Neural cell (in vitro differentiated cells): ENCODE measurements at regions not wholly inside any gene's neighbourhood (a gene's known extent, or its start where the extent isn't known, plus 50 kb on each side); places are given as distances from the start of the nearest gene placed in this dataset.

Source experiments
- H2AFZ ChIP-seq: fragments of 200-600, 300-800 bp; sonication (generic), shearing (Covaris generic); 2 replicates; pipeline ENCODE4 v1.6.0; 2014; ENCODE audit warnings: low read depth, mild to moderate bottlenecking, antibody characterized with exemption, low read length, moderate library complexity
- H3F3A ChIP-seq: fragments of 200-600 bp; shearing (Covaris generic); 2 replicates; pipeline ENCODE4 v1.6.1; 2016; ENCODE audit warnings: mild to moderate bottlenecking, moderate library complexity, mixed read lengths, antibody characterized with exemption, low read length; ENCODE audit not compliant: insufficient read depth, poor library complexity, severe bottlenecking
- H3K27ac ChIP-seq: fragments of 200-600, 300-800 bp; sonication (generic), shearing (Covaris generic); 2 replicates; pipeline ENCODE4 v1.5.1; 2014; ENCODE audit warnings: mild to moderate bottlenecking, low read length, moderate library complexity
- H3K27me3 ChIP-seq: fragments of 300-800, 200-600 bp; sonication (generic), shearing (Covaris generic); 2 replicates; pipeline ENCODE4 v1.6.0; 2014; ENCODE audit warnings: mild to moderate bottlenecking, low read depth, low read length, moderate library complexity; ENCODE audit not compliant: insufficient read depth
- H3K36me3 ChIP-seq: fragments of 300-800, 200-600 bp; sonication (generic), shearing (Covaris generic); 2 replicates; pipeline ENCODE4 v1.5.1; 2014; ENCODE audit warnings: mild to moderate bottlenecking, antibody characterized with exemption, low read length, moderate library complexity; ENCODE audit not compliant: insufficient read depth
- H3K4me2 ChIP-seq: fragments of 300-800, 200-600 bp; sonication (generic), shearing (Covaris generic); 2 replicates; pipeline ENCODE4 v1.6.0; 2014; ENCODE audit warnings: mild to moderate bottlenecking, low read length
- H3K4me3 ChIP-seq: fragments of 300-800, 200-600 bp; sonication (generic), shearing (Covaris generic); 2 replicates; pipeline ENCODE4 v1.5.1; 2014; ENCODE audit warnings: mild to moderate bottlenecking, low read length, moderate library complexity
- H3K79me2 ChIP-seq: fragments of 200-600 bp; shearing (Covaris generic); replicated peaks from 2 replicates; pipeline ENCODE4 v1.6.0; 2014; ENCODE audit warnings: mild to moderate bottlenecking, low read length, moderate library complexity; ENCODE audit not compliant: insufficient read depth
- H3K9ac ChIP-seq: fragments of 300-800, 200-600 bp; sonication (generic), shearing (Covaris generic); 2 replicates; pipeline ENCODE4 v1.6.1; 2016; ENCODE audit warnings: mild to moderate bottlenecking, low read length, mixed read lengths
- H3K9me2 ChIP-seq: fragments of 200-600 bp; shearing (Covaris generic); 2 replicates; pipeline ENCODE4 v1.6.1; 2016; ENCODE audit warnings: mild to moderate bottlenecking, low read length, mixed read lengths; ENCODE audit not compliant: insufficient read depth
- H3K9me3 ChIP-seq: fragments of 200-600, 300-800 bp; sonication (generic), shearing (Covaris generic); 2 replicates; pipeline ENCODE4 v1.6.1; 2016; ENCODE audit warnings: mild to moderate bottlenecking, mixed run types, low read length, moderate library complexity, mixed read lengths
- H4K20me1 ChIP-seq: fragments of 200-600 bp; shearing (Covaris generic); 2 replicates; pipeline ENCODE4 v1.6.1; 2016; ENCODE audit warnings: mild to moderate bottlenecking, mixed run types; ENCODE audit not compliant: insufficient read depth
- EP300 ChIP-seq: fragments of 450-650 bp; conservative IDR thresholded peaks from 2 replicates; pipeline ENCODE4 v1.6.1; 2014; ENCODE audit warnings: antibody characterized with exemption, mild to moderate bottlenecking, moderate library complexity; ENCODE audit not compliant: poor library complexity, severe bottlenecking
- EZH2 ChIP-seq: fragments of 200-600, 300-800 bp; shearing (Covaris generic), sonication (generic); IDR thresholded peaks from 2 replicates; pipeline ENCODE4 v1.6.1; 2014; ENCODE audit warnings: antibody characterized with exemption, low read length, borderline replicate concordance, mild to moderate bottlenecking; ENCODE audit not compliant: insufficient read depth, poor library complexity, severe bottlenecking
- MXI1 ChIP-seq: fragments of 450-650 bp; conservative IDR thresholded peaks from 2 replicates; pipeline ENCODE4 v1.6.1; 2014; ENCODE audit warnings: antibody characterized with exemption, mild to moderate bottlenecking; ENCODE audit not compliant: poor library complexity, severe bottlenecking
- POLR2AphosphoS5 ChIP-seq: IDR thresholded peaks from 2 replicates; pipeline ENCODE4 v1.6.1; 2012
- RAD21 ChIP-seq: fragments of 450-650 bp; conservative IDR thresholded peaks from 2 replicates; pipeline ENCODE4 v1.6.1; 2014; ENCODE audit warnings: antibody characterized with exemption, mild to moderate bottlenecking, moderate library complexity
- REST ChIP-seq: IDR thresholded peaks from 2 replicates; pipeline ENCODE4 v1.6.1; 2012; ENCODE audit warnings: borderline replicate concordance
- SMC3 ChIP-seq: fragments of 450-650 bp; conservative IDR thresholded peaks from 2 replicates; pipeline ENCODE4 v1.6.1; 2014; ENCODE audit warnings: antibody characterized with exemption, mild to moderate bottlenecking, moderate library complexity; ENCODE audit not compliant: poor library complexity
- TAF1 ChIP-seq: IDR thresholded peaks from 2 replicates; pipeline ENCODE4 v1.6.1; 2012; ENCODE audit warnings: low read depth

- no peak overlapping the region for H2AFZ ChIP-seq
- no peaks in the 10 kb centered on the region for H3K27me3 ChIP-seq
- no peaks in the 10 kb centered on the region for H3F3A ChIP-seq
- TF ChIP-seq MXI1, result no peak
- no peak for TF ChIP-seq SMC3
- TF ChIP-seq RAD21, result no peak
- no peak overlapping the region for H3K4me3 ChIP-seq
- no peaks in the 10 kb centered on the region for H3K36me3 ChIP-seq
- no peaks in the 10 kb centered on the region for H4K20me1 ChIP-seq
- H3K79me2 ChIP-seq, result no peaks in the 10 kb centered on the region
- H3K9ac ChIP-seq, result no peak overlapping the region
- H3K9me3 ChIP-seq, result no peaks in the 10 kb centered on the region
- H3K4me2 ChIP-seq, result no peak overlapping the region
- no peak overlapping the region for H3K27ac ChIP-seq
- H3K9me2 ChIP-seq, result no peaks in the 10 kb centered on the region
Measured at GRCh38 chr10:3950676-3951275, 165.8 kb upstream of the KLF6 start.

GRCh38 chr10:3949711-3950110 lies 164.7 kb upstream of the KLF6 start:
- no peak for TF ChIP-seq TAF1
- no peak for TF ChIP-seq POLR2AphosphoS5
- no peak for TF ChIP-seq EP300
- TF ChIP-seq EZH2, result no peak
- TF ChIP-seq SMC3, result no peak
- no peak for TF ChIP-seq MXI1
- no peak overlapping the region for H2AFZ ChIP-seq

GRCh38 chr10:3948843-3949242 lies 163.8 kb upstream of the KLF6 start:
- Histone ChIP-seq H2AFZ (no peak overlapping the region), H3K36me3 (no peaks in the 10 kb centered on the region), H3K9me3 (no peaks in the 10 kb centered on the region), H3K9me2 (no peaks in the 10 kb centered on the region), H3K79me2 (no peaks in the 10 kb centered on the region), H3F3A (no peaks in the 10 kb centered on the region), H3K27me3 (no peaks in the 10 kb centered on the region), H3K4me3 (no peak overlapping the region), H3K9ac (no peak overlapping the region), H3K27ac (no peak overlapping the region), H4K20me1 (no peaks in the 10 kb centered on the region), H3K4me2 (no peak overlapping the region)
- TF ChIP-seq REST (no peak), MXI1 (no peak)

More at GRCh38 chr10:3949711-3950110, 164.7 kb upstream of the KLF6 start:
- H3K27me3 ChIP-seq, result no peaks in the 10 kb centered on the region
- H3K79me2 ChIP-seq, result no peaks in the 10 kb centered on the region
- H3K27ac ChIP-seq, result no peak overlapping the region
- no peaks in the 10 kb centered on the region for H3F3A ChIP-seq
- no peak overlapping the region for H3K9ac ChIP-seq
- H3K4me2 ChIP-seq, result no peak overlapping the region
- no peaks in the 10 kb centered on the region for H4K20me1 ChIP-seq
- H3K9me3 ChIP-seq, result no peaks in the 10 kb centered on the region
- no peaks in the 10 kb centered on the region for H3K9me2 ChIP-seq
- no peaks in the 10 kb centered on the region for H3K36me3 ChIP-seq
- H3K4me3 ChIP-seq, result no peak overlapping the region
